Muscle layer of duodenum (tissue), 2 donors: ENCODE measurements at regions not wholly inside any gene's neighbourhood (a gene's known extent, or its start where the extent isn't known, plus 50 kb on each side); places are given as distances from the start of the nearest gene placed in this dataset.

Experiments used
- H3K27ac ChIP-seq: one replicate; pipeline ENCODE4 v1.7.0; 2013; ENCODE audit warnings: mild to moderate bottlenecking, low read length
- H3K27me3 ChIP-seq: one replicate; pipeline ENCODE4 v1.7.0; 2013; ENCODE audit warnings: low read depth, mild to moderate bottlenecking, control low read depth, low read length
- H3K36me3 ChIP-seq, 2 donors: one replicate each; pipeline ENCODE4 v1.7.0; 2013; ENCODE audit warnings: low read length in 2 of 2, control low read depth in 1 of 2, mild to moderate bottlenecking in 1 of 2; ENCODE audit not compliant: insufficient read depth in 2 of 2, control insufficient read depth in 1 of 2
- H3K4me1 ChIP-seq, 2 donors: one replicate each; pipeline ENCODE4 v1.7.0; 2013; ENCODE audit warnings: low read length in 2 of 2, mild to moderate bottlenecking in 2 of 2, control low read depth in 1 of 2, moderate library complexity in 1 of 2; ENCODE audit not compliant: insufficient read depth in 2 of 2, control insufficient read depth in 1 of 2
- H3K4me3 ChIP-seq, 2 donors: one replicate each; pipeline ENCODE4 v1.7.0; 2013; ENCODE audit warnings: low read length in 2 of 2, low read depth in 1 of 2, mild to moderate bottlenecking in 1 of 2
- H3K9me3 ChIP-seq, 2 donors: one replicate each; pipeline ENCODE4 v1.7.0; 2013; ENCODE audit warnings: low read length in 2 of 2, control low read depth in 1 of 2, mild to moderate bottlenecking in 1 of 2; ENCODE audit not compliant: control insufficient read depth in 1 of 2
- donor health status: healthy.

- no peaks in the 10 kb centered on the region for H3K4me1 ChIP-seq
- H3K36me3 ChIP-seq, result no peaks in the 10 kb centered on the region
- H3K9me3 ChIP-seq, result no peaks in the 10 kb centered on the region
- no peaks in the 10 kb centered on the region for H3K27me3 ChIP-seq
- H3K4me3 ChIP-seq, result no peak overlapping the region
- H3K27ac ChIP-seq, result no peak overlapping the region
These were observed 57.1 kb upstream of the LINGO1 start for GRCh38 chr15:77689821-77690220.

- Histone ChIP-seq H3K4me1 (no peaks in the 10 kb centered on the region), H3K27me3 (no peaks in the 10 kb centered on the region), H3K36me3 (no peaks in the 10 kb centered on the region), H3K27ac (no peak overlapping the region), H3K9me3 (no peaks in the 10 kb centered on the region), H3K4me3 (no peak overlapping the region)
These were observed 56.0 kb upstream of the LINGO1 start for GRCh38 chr15:77688693-77689092.

GRCh38 chr15:77688266-77688665 lies 55.6 kb upstream of the LINGO1 start:
- Histone ChIP-seq H3K27ac (no peak overlapping the region), H3K4me3 (no peak overlapping the region), H3K36me3 (no peaks in the 10 kb centered on the region), H3K9me3 (no peaks in the 10 kb centered on the region), H3K4me1 (no peaks in the 10 kb centered on the region), H3K27me3 (no peaks in the 10 kb centered on the region)

- Histone ChIP-seq H3K4me3 (no peak overlapping the region), H3K27ac (no peak overlapping the region), H3K27me3 (no peaks in the 10 kb centered on the region), H3K36me3 (no peaks in the 10 kb centered on the region), H3K4me1 (no peaks in the 10 kb centered on the region), H3K9me3 (no peaks in the 10 kb centered on the region)
These were observed 52.5 kb upstream of the LINGO1 start for GRCh38 chr15:77685082-77685815.

- H3K27me3 ChIP-seq, result no peaks in the 10 kb centered on the region
- no peaks in the 10 kb centered on the region for H3K36me3 ChIP-seq
- H3K9me3 ChIP-seq, result no peaks in the 10 kb centered on the region
- no peak overlapping the region for H3K27ac ChIP-seq
- no peak overlapping the region for H3K4me3 ChIP-seq
- no peaks in the 10 kb centered on the region for H3K4me1 ChIP-seq
These were observed 51.8 kb upstream of the LINGO1 start for GRCh38 chr15:77684341-77685081.

- Histone ChIP-seq H3K4me3 (no peak overlapping the region), H3K36me3 (no peaks in the 10 kb centered on the region), H3K27me3 (no peaks in the 10 kb centered on the region), H3K27ac (no peak overlapping the region), H3K9me3 (no peaks in the 10 kb centered on the region), H3K4me1 (no peaks in the 10 kb centered on the region)
These were observed 49.9 kb upstream of the LINGO1 start for GRCh38 chr15:77682564-77682963.
